ENCODE measurements at regions not wholly inside any gene's neighbourhood (a gene's known extent, or its start where the extent isn't known, plus 50 kb on each side); places are given as distances from the start of the nearest gene placed in this dataset.

DNA sequence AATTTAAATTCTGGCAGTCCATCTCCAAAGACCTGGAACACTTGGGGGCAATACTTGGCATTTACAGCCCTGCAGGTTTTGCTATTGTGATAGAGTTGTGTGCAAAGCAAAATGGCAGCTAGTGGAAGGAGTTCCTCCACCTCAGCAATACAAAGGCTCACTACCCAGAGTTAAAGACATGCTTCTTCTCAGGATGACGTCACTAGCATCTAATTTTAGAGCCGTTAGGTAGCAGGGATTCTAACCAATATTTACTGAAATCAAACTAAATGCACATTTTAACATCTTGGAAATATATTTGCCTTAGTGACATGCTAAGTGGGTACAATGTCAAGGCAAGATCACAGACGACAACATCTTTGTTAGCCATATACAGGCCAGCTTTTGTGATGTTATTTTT lies 261.6 kb downstream of the MAN2A1 start:
- Histone ChIP-seq H3K36me3 (ENCODE audit: insufficient read depth) (no peaks in the 10 kb centered on the region), H3K4me3 (no peak overlapping the region), H3K27ac (ENCODE audit: low read depth) (no peak overlapping the region), H3K4me2 (no peak overlapping the region), H2AFZ (no peak overlapping the region), H3F3A (replicated peaks; ENCODE audit: low read depth) (no peaks in the 10 kb centered on the region), H3K79me2 (replicated peaks; ENCODE audit: insufficient read depth) (no peaks in the 10 kb centered on the region), H3K9me2 (ENCODE audit: insufficient read depth) (no peaks in the 10 kb centered on the region; the same call in 1 of the 2 replicates), H3K4me1 (ENCODE audit: insufficient read depth) (no peaks in the 10 kb centered on the region), H4K20me1 (replicated peaks; ENCODE audit: insufficient read depth) (no peaks in the 10 kb centered on the region), H3K27me3 (ENCODE audit: insufficient read depth) (no peaks in the 10 kb centered on the region)
- no peak overlapping the region for H3K4me3 Mint-ChIP-seq
- ATAC-seq (no peak), DNase-seq (ENCODE audit: low spot score) (no peak)
- no peaks in the 10 kb centered on the region for H3K9me3 Mint-ChIP-seq
- peaks cover 2% of the 10 kb centered on the region for H3K27me3 Mint-ChIP-seq (ENCODE audit: insufficient read depth, low read depth, poor library complexity)
- no peak overlapping the region for H3K27ac Mint-ChIP-seq
- H3K36me3 Mint-ChIP-seq (ENCODE audit: low read depth), result no peaks in the 10 kb centered on the region
- no peaks in the 10 kb centered on the region for H3K4me1 Mint-ChIP-seq
- TF ChIP-seq, protein P1, sequence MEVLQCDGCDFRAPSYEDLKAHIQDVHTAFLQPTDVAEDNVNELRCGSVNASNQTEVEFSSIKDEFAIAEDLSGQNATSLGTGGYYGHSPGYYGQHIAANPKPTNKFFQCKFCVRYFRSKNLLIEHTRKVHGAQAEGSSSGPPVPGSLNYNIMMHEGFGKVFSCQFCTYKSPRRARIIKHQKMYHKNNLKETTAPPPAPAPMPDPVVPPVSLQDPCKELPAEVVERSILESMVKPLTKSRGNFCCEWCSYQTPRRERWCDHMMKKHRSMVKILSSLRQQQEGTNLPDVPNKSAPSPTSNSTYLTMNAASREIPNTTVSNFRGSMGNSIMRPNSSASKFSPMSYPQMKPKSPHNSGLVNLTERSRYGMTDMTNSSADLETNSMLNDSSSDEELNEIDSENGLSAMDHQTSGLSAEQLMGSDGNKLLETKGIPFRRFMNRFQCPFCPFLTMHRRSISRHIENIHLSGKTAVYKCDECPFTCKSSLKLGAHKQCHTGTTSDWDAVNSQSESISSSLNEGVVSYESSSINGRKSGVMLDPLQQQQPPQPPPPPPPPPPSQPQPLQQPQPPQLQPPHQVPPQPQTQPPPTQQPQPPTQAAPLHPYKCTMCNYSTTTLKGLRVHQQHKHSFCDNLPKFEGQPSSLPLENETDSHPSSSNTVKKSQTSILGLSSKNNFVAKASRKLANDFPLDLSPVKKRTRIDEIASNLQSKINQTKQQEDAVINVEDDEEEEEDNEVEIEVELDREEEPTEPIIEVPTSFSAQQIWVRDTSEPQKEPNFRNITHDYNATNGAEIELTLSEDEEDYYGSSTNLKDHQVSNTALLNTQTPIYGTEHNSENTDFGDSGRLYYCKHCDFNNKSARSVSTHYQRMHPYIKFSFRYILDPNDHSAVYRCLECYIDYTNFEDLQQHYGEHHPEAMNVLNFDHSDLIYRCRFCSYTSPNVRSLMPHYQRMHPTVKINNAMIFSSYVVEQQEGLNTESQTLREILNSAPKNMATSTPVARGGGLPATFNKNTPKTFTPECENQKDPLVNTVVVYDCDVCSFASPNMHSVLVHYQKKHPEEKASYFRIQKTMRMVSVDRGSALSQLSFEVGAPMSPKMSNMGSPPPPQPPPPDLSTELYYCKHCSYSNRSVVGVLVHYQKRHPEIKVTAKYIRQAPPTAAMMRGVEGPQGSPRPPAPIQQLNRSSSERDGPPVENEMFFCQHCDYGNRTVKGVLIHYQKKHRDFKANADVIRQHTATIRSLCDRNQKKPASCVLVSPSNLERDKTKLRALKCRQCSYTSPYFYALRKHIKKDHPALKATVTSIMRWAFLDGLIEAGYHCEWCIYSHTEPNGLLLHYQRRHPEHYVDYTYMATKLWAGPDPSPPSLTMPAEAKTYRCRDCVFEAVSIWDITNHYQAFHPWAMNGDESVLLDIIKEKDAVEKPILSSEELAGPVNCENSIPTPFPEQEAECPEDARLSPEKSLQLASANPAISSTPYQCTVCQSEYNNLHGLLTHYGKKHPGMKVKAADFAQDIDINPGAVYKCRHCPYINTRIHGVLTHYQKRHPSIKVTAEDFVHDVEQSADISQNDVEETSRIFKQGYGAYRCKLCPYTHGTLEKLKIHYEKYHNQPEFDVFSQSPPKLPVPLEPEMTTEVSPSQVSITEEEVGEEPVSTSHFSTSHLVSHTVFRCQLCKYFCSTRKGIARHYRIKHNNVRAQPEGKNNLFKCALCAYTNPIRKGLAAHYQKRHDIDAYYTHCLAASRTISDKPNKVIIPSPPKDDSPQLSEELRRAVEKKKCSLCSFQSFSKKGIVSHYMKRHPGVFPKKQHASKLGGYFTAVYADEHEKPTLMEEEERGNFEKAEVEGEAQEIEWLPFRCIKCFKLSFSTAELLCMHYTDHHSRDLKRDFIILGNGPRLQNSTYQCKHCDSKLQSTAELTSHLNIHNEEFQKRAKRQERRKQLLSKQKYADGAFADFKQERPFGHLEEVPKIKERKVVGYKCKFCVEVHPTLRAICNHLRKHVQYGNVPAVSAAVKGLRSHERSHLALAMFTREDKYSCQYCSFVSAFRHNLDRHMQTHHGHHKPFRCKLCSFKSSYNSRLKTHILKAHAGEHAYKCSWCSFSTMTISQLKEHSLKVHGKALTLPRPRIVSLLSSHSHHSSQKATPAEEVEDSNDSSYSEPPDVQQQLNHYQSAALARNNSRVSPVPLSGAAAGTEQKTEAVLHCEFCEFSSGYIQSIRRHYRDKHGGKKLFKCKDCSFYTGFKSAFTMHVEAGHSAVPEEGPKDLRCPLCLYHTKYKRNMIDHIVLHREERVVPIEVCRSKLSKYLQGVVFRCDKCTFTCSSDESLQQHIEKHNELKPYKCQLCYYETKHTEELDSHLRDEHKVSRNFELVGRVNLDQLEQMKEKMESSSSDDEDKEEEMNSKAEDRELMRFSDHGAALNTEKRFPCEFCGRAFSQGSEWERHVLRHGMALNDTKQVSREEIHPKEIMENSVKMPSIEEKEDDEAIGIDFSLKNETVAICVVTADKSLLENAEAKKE (CRISPR knock-in tag; IDR thresholded peaks at IDR 0.05), result no peak
- TF ChIP-seq NANOG (IDR thresholded peaks at IDR 0.05; ENCODE audit: borderline replicate concordance) (no peak), ZNF114 (CRISPR knock-in tag; IDR thresholded peaks at IDR 0.05) (no peak), JUNB (IDR thresholded peaks at IDR 0.05; ENCODE audit: unreplicated experiment) (no peak), EZH2phosphoT487 (IDR thresholded peaks at IDR 0.05; ENCODE audit: unreplicated experiment) (no peak), STAT1 (IDR thresholded peaks at IDR 0.05; ENCODE audit: unreplicated experiment) (no peak), CREB1 (CRISPR knock-in tag; IDR thresholded peaks at IDR 0.05; ENCODE audit: low read depth) (no peak), EZH2 (IDR thresholded peaks at IDR 0.05; ENCODE audit: low read depth, unreplicated experiment) (no peak)
- TF ChIP-seq, protein P2, sequence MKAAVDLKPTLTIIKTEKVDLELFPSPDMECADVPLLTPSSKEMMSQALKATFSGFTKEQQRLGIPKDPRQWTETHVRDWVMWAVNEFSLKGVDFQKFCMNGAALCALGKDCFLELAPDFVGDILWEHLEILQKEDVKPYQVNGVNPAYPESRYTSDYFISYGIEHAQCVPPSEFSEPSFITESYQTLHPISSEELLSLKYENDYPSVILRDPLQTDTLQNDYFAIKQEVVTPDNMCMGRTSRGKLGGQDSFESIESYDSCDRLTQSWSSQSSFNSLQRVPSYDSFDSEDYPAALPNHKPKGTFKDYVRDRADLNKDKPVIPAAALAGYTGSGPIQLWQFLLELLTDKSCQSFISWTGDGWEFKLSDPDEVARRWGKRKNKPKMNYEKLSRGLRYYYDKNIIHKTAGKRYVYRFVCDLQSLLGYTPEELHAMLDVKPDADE (IDR thresholded peaks at IDR 0.05), result no peak

Data from GM23338 (cell line).